ENCODE measurements at regions not wholly inside any gene's neighbourhood (a gene's known extent, or its start where the extent isn't known, plus 50 kb on each side); places are given as distances from the start of the nearest gene placed in this dataset.

GRCh38 chr5:96015709-96016108 lies 54.1 kb upstream of the ELL2 start:
- no peak for DNase-seq

- DNase-seq: no peak
These were observed 52.7 kb upstream of the ELL2 start for GRCh38 chr5:96014395-96014794.

GRCh38 chr5:96013254-96013653 lies 51.6 kb upstream of the ELL2 start:
- DNase-seq: no peak

GRCh38 chr5:96012399-96012798 lies 50.7 kb upstream of the ELL2 start:
- DNase-seq: no peak

Data from suppressor macrophage treated with lipopolysaccharide for 1 hour (primary cell).